ENCODE measurements at regions not wholly inside any gene's neighbourhood (a gene's known extent, or its start where the extent isn't known, plus 50 kb on each side); places are given as distances from the start of the nearest gene placed in this dataset.

DNA sequence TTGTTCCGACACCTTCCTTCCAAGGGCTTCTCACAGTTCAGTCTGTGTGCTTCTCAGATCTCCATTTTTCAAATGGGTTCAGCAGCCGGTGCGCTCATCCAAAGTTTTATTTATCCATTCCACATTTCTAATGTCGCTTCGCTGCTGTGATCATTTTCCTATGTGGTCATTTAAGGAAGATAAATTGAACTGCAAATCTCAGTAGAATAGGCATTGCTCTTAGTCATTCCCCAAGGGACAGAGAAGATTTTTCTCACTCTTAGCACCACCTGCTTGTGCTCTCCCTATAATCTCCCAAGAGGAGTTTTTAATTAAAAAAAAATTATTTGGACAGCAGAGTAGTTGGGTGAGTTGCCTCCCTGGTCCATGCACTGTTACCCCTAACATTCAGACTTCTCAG is 278.9 kb upstream of the GATB start:
- TF ChIP-seq SIN3A (IDR thresholded peaks at IDR 0.05; ENCODE audit: borderline replicate concordance, insufficient read depth, low read length) (no peak), REST (IDR thresholded peaks at IDR 0.05; ENCODE audit: insufficient read depth in 1 of 2, low read depth in 2 of 2, low read length in 2 of 2) (no peak), TAF1 (IDR thresholded peaks at IDR 0.05; ENCODE audit: borderline replicate concordance, insufficient read depth, low read length) (no peak), POLR2AphosphoS5 (IDR thresholded peaks at IDR 0.05; ENCODE audit: low read depth, low read length) (no peak), FOXP2 (optimal IDR thresholded peaks at IDR 0.05; ENCODE audit: borderline replicate concordance, extremely low read depth, extremely low read length, insufficient read depth) (no peak)

DNA sequence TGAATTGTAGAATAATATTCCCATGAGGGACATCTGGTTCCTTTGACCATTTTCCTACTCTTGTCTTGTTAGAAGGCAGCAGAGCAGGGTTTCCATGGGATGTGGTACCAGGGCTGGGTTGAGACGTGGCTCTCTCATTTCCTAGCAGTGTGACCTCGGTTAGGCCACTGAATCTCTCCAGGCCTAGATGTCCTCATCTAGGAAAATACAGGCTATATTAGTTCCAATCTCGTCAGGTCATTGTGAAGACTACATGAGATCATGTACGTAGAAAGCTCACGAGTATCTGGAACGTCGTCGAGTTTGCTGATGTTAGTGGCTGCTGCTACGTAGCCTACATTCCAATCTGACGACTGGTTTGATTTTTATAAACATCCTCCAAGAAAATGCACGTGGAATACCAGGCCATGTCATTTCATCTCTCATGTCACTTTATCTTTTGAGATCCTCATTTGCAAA is 278.2 kb upstream of the GATB start:
- TF ChIP-seq POLR2AphosphoS5 (IDR thresholded peaks at IDR 0.05; ENCODE audit: low read depth, low read length), result no peak
- TF ChIP-seq TAF1 (IDR thresholded peaks at IDR 0.05; ENCODE audit: borderline replicate concordance, insufficient read depth, low read length), result no peak
- no peak for TF ChIP-seq FOXP2 (optimal IDR thresholded peaks at IDR 0.05; ENCODE audit: borderline replicate concordance, extremely low read depth, extremely low read length, insufficient read depth)
- TF ChIP-seq SIN3A (IDR thresholded peaks at IDR 0.05; ENCODE audit: borderline replicate concordance, insufficient read depth, low read length), result no peak
- TF ChIP-seq REST (IDR thresholded peaks at IDR 0.05; ENCODE audit: insufficient read depth in 1 of 2, low read depth in 2 of 2, low read length in 2 of 2), result no peak

GRCh38 chr4:152038238-152038637 is 277.4 kb upstream of the GATB start:
- no peak for TF ChIP-seq POLR2AphosphoS5 (IDR thresholded peaks at IDR 0.05; ENCODE audit: low read depth, low read length)

- TF ChIP-seq TAF1 (IDR thresholded peaks at IDR 0.05; ENCODE audit: borderline replicate concordance, insufficient read depth, low read length), result no peak
- no peak for TF ChIP-seq REST (IDR thresholded peaks at IDR 0.05; ENCODE audit: insufficient read depth in 1 of 2, low read depth in 2 of 2, low read length in 2 of 2)
- no peak for TF ChIP-seq FOXP2 (optimal IDR thresholded peaks at IDR 0.05; ENCODE audit: borderline replicate concordance, extremely low read depth, extremely low read length, insufficient read depth)
- TF ChIP-seq SIN3A (IDR thresholded peaks at IDR 0.05; ENCODE audit: borderline replicate concordance, insufficient read depth, low read length), result no peak
- TF ChIP-seq POLR2AphosphoS5 (IDR thresholded peaks at IDR 0.05; ENCODE audit: low read depth, low read length), result no peak
Measured at GRCh38 chr4:152037435-152037834, 276.6 kb upstream of the GATB start.

GRCh38 chr4:152033621-152034020 is 272.8 kb upstream of the GATB start:
- TF ChIP-seq POLR2AphosphoS5 (IDR thresholded peaks at IDR 0.05; ENCODE audit: low read depth, low read length) (no peak), TAF1 (IDR thresholded peaks at IDR 0.05; ENCODE audit: borderline replicate concordance, insufficient read depth, low read length) (no peak), REST (IDR thresholded peaks at IDR 0.05; ENCODE audit: insufficient read depth in 1 of 2, low read depth in 2 of 2, low read length in 2 of 2) (no peak), SIN3A (IDR thresholded peaks at IDR 0.05; ENCODE audit: borderline replicate concordance, insufficient read depth, low read length) (no peak), FOXP2 (optimal IDR thresholded peaks at IDR 0.05; ENCODE audit: borderline replicate concordance, extremely low read depth, extremely low read length, insufficient read depth) (no peak)

Data from PFSK-1 (cell line).